ACC112 (cell line): ENCODE measurements at regions not wholly inside any gene's neighbourhood (a gene's known extent, or its start where the extent isn't known, plus 50 kb on each side); places are given as distances from the start of the nearest gene placed in this dataset.

ENCODE experiments used
- H2AFZ ChIP-seq: fragments of 200-600 bp; sonication (generic); one replicate; pipeline ENCODE4 v1.6.0; 2017; ENCODE audit warnings: antibody characterized with exemption, low read length; ENCODE audit not compliant: unreplicated experiment
- H3K27ac ChIP-seq: fragments of 200-600 bp; sonication (generic); 2 replicates; pipeline ENCODE4 v1.5.1; 2014; ENCODE audit warnings: low read depth, mild to moderate bottlenecking, antibody characterized with exemption, low read length, moderate library complexity
- H3K27me3 ChIP-seq: fragments of 200-600 bp; sonication (generic); 2 replicates; pipeline ENCODE4 v1.6.1; 2014; ENCODE audit warnings: mild to moderate bottlenecking, antibody characterized with exemption, low read length, moderate library complexity, mixed read lengths; ENCODE audit not compliant: insufficient read depth
- H3K36me3 ChIP-seq: fragments of 200-600 bp; sonication (generic); 2 replicates; pipeline ENCODE4 v1.6.1; 2016; ENCODE audit warnings: mild to moderate bottlenecking, antibody characterized with exemption, low read length, moderate library complexity, mixed read lengths; ENCODE audit not compliant: insufficient read depth
- H3K4me1 ChIP-seq: fragments of 200-600 bp; sonication (generic); one replicate; pipeline ENCODE4 v1.6.1; 2016; ENCODE audit warnings: low read length, mixed read lengths; ENCODE audit not compliant: insufficient read depth, unreplicated experiment, control insufficient read depth
- H3K4me3 ChIP-seq: fragments of 200-600 bp; sonication (generic); 2 replicates; pipeline ENCODE4 v1.5.1; 2014; ENCODE audit warnings: mild to moderate bottlenecking, low read depth, low read length
- H3K79me2 ChIP-seq: fragments of 200-600 bp; sonication (generic); one replicate; pipeline ENCODE4 v1.6.0; 2016; ENCODE audit warnings: low read length; ENCODE audit not compliant: control insufficient read depth, unreplicated experiment, insufficient read depth

GRCh38 chr1:194080826-194081225 is 894.4 kb upstream of the B3GALT2 start:
- peaks cover 4% of the 10 kb centered on the region for H3K4me1 ChIP-seq
- no peaks in the 10 kb centered on the region for H3K36me3 ChIP-seq
- no peak overlapping the region for H3K4me3 ChIP-seq
- no peak overlapping the region for H2AFZ ChIP-seq
- no peaks in the 10 kb centered on the region for H3K27me3 ChIP-seq
- no peaks in the 10 kb centered on the region for H3K79me2 ChIP-seq
- no peak overlapping the region for H3K27ac ChIP-seq

- peaks cover 4% of the 10 kb centered on the region for H3K4me1 ChIP-seq
Measured at GRCh38 chr1:194078765-194079164, 892.4 kb upstream of the B3GALT2 start.

GRCh38 chr1:194076646-194077045 is 890.2 kb upstream of the B3GALT2 start:
- H3K36me3 ChIP-seq, result no peaks in the 10 kb centered on the region
- H3K4me3 ChIP-seq, result no peak overlapping the region
- H3K79me2 ChIP-seq, result no peaks in the 10 kb centered on the region
- no peak overlapping the region for H3K27ac ChIP-seq
- no peak overlapping the region for H2AFZ ChIP-seq
- H3K27me3 ChIP-seq, result no peaks in the 10 kb centered on the region
- H3K4me1 ChIP-seq, result peaks cover 4% of the 10 kb centered on the region

More at GRCh38 chr1:194078765-194079164, 892.4 kb upstream of the B3GALT2 start:
- H3K4me3 ChIP-seq, result no peak overlapping the region
- no peak overlapping the region for H2AFZ ChIP-seq
- H3K27ac ChIP-seq, result no peak overlapping the region
- no peaks in the 10 kb centered on the region for H3K79me2 ChIP-seq
- no peaks in the 10 kb centered on the region for H3K27me3 ChIP-seq
- no peaks in the 10 kb centered on the region for H3K36me3 ChIP-seq

- no peak overlapping the region for H2AFZ ChIP-seq
- H3K4me3 ChIP-seq, result no peak overlapping the region
- no peak overlapping the region for H3K27ac ChIP-seq
- no peaks in the 10 kb centered on the region for H3K79me2 ChIP-seq
- H3K36me3 ChIP-seq, result no peaks in the 10 kb centered on the region
- H3K4me1 ChIP-seq, result peaks cover 4% of the 10 kb centered on the region
- no peaks in the 10 kb centered on the region for H3K27me3 ChIP-seq
Measured at GRCh38 chr1:194073833-194074232, 887.4 kb upstream of the B3GALT2 start.

- Histone ChIP-seq H3K79me2 (no peaks in the 10 kb centered on the region), H3K4me3 (no peak overlapping the region), H2AFZ (no peak overlapping the region), H3K4me1 (peaks cover under 1% of the 10 kb centered on the region), H3K27me3 (no peaks in the 10 kb centered on the region), H3K27ac (no peak overlapping the region), H3K36me3 (no peaks in the 10 kb centered on the region)
Measured at GRCh38 chr1:194071205-194071604, 884.8 kb upstream of the B3GALT2 start.

- no peak overlapping the region for H3K4me3 ChIP-seq
- H3K27ac ChIP-seq, result no peak overlapping the region
- H3K4me1 ChIP-seq, result no peaks in the 10 kb centered on the region
Measured at GRCh38 chr1:194069831-194070218, 883.4 kb upstream of the B3GALT2 start.

GRCh38 chr1:194069168-194069830 is 882.9 kb upstream of the B3GALT2 start:
- H3K79me2 ChIP-seq, result no peaks in the 10 kb centered on the region
- no peaks in the 10 kb centered on the region for H3K27me3 ChIP-seq
- no peak overlapping the region for H2AFZ ChIP-seq
- H3K4me3 ChIP-seq, result no peak overlapping the region
- H3K27ac ChIP-seq, result no peak overlapping the region
- no peaks in the 10 kb centered on the region for H3K4me1 ChIP-seq
- no peaks in the 10 kb centered on the region for H3K36me3 ChIP-seq

More at GRCh38 chr1:194069831-194070218, 883.4 kb upstream of the B3GALT2 start:
- H3K79me2 ChIP-seq, result no peaks in the 10 kb centered on the region
- no peaks in the 10 kb centered on the region for H3K27me3 ChIP-seq
- H2AFZ ChIP-seq, result no peak overlapping the region
- H3K36me3 ChIP-seq, result no peaks in the 10 kb centered on the region

- H3K27me3 ChIP-seq, result no peaks in the 10 kb centered on the region
- H2AFZ ChIP-seq, result no peak overlapping the region
- no peak overlapping the region for H3K4me3 ChIP-seq
- no peaks in the 10 kb centered on the region for H3K79me2 ChIP-seq
- no peaks in the 10 kb centered on the region for H3K36me3 ChIP-seq
- H3K27ac ChIP-seq, result no peak overlapping the region
- H3K4me1 ChIP-seq, result no peaks in the 10 kb centered on the region
Measured at GRCh38 chr1:194068446-194069167, 882.2 kb upstream of the B3GALT2 start.

- H2AFZ ChIP-seq, result no peak overlapping the region
- no peaks in the 10 kb centered on the region for H3K4me1 ChIP-seq
- H3K27ac ChIP-seq, result no peak overlapping the region
- no peaks in the 10 kb centered on the region for H3K27me3 ChIP-seq
- no peaks in the 10 kb centered on the region for H3K79me2 ChIP-seq
- H3K36me3 ChIP-seq, result no peaks in the 10 kb centered on the region
- H3K4me3 ChIP-seq, result no peak overlapping the region
Measured at GRCh38 chr1:194067772-194068171, 881.4 kb upstream of the B3GALT2 start.

- Histone ChIP-seq H3K4me1 (no peaks in the 10 kb centered on the region), H3K36me3 (no peaks in the 10 kb centered on the region), H3K79me2 (no peaks in the 10 kb centered on the region), H3K27ac (no peak overlapping the region), H3K27me3 (no peaks in the 10 kb centered on the region), H3K4me3 (no peak overlapping the region), H2AFZ (no peak overlapping the region)
Measured at GRCh38 chr1:194062962-194063361, 876.5 kb upstream of the B3GALT2 start.

- Histone ChIP-seq H2AFZ (no peak overlapping the region), H3K36me3 (no peaks in the 10 kb centered on the region), H3K79me2 (no peaks in the 10 kb centered on the region), H3K4me3 (no peak overlapping the region), H3K27ac (no peak overlapping the region), H3K27me3 (no peaks in the 10 kb centered on the region), H3K4me1 (no peaks in the 10 kb centered on the region)
Measured at GRCh38 chr1:194062526-194062925, 876.1 kb upstream of the B3GALT2 start.
